ENCODE measurements at regions not wholly inside any gene's neighbourhood (a gene's known extent, or its start where the extent isn't known, plus 50 kb on each side); places are given as distances from the start of the nearest gene placed in this dataset.

DNA sequence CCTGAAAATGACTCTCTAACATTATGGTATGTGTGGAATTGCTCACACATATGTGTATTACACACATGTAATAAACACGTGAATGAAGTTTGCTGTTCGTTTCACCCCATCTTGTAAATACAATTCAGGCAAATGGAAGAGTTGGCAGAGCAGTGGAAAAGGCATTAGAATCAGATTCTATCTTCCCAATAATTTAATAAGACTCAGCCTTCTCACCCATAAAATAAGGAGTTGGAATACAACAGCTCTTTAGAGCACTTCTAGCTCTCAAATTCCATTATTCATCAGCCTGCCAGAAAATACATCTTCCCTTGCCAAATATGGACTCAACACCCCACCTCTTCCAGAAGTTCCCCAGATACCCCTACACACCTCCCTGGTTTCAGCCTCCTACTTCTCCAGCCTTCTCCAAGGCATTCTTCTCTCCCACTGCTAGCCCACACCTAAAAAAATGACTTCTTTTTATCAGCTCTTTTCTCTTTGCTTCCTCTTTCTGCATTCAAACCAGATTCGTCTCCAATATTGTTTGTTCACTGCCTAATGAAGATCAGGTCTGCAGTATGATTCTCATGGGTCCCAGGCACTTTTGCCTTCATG, 66.2 kb upstream of the DYRK2 start:
- TF ChIP-seq, protein P1, sequence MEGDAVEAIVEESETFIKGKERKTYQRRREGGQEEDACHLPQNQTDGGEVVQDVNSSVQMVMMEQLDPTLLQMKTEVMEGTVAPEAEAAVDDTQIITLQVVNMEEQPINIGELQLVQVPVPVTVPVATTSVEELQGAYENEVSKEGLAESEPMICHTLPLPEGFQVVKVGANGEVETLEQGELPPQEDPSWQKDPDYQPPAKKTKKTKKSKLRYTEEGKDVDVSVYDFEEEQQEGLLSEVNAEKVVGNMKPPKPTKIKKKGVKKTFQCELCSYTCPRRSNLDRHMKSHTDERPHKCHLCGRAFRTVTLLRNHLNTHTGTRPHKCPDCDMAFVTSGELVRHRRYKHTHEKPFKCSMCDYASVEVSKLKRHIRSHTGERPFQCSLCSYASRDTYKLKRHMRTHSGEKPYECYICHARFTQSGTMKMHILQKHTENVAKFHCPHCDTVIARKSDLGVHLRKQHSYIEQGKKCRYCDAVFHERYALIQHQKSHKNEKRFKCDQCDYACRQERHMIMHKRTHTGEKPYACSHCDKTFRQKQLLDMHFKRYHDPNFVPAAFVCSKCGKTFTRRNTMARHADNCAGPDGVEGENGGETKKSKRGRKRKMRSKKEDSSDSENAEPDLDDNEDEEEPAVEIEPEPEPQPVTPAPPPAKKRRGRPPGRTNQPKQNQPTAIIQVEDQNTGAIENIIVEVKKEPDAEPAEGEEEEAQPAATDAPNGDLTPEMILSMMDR (IDR thresholded peaks at IDR 0.05), result no peak
- TF ChIP-seq EP300 (IDR thresholded peaks at IDR 0.05; ENCODE audit: low read depth) (no peak), POLR2AphosphoS5 (IDR thresholded peaks at IDR 0.05) (no peak)

Measured in transverse colon (tissue), 4 donors.